Neural cell (in vitro differentiated cells): ENCODE measurements at regions not wholly inside any gene's neighbourhood (a gene's known extent, or its start where the extent isn't known, plus 50 kb on each side); places are given as distances from the start of the nearest gene placed in this dataset.

ENCODE experiments used
- EP300 ChIP-seq: fragments of 450-650 bp; conservative IDR thresholded peaks from 2 replicates; pipeline ENCODE4 v1.6.1; 2014; ENCODE audit warnings: antibody characterized with exemption, mild to moderate bottlenecking, moderate library complexity; ENCODE audit not compliant: poor library complexity, severe bottlenecking
- EZH2 ChIP-seq: fragments of 200-600, 300-800 bp; shearing (Covaris generic), sonication (generic); IDR thresholded peaks from 2 replicates; pipeline ENCODE4 v1.6.1; 2014; ENCODE audit warnings: antibody characterized with exemption, low read length, borderline replicate concordance, mild to moderate bottlenecking; ENCODE audit not compliant: insufficient read depth, poor library complexity, severe bottlenecking
- RAD21 ChIP-seq: fragments of 450-650 bp; conservative IDR thresholded peaks from 2 replicates; pipeline ENCODE4 v1.6.1; 2014; ENCODE audit warnings: antibody characterized with exemption, mild to moderate bottlenecking, moderate library complexity
- REST ChIP-seq: IDR thresholded peaks from 2 replicates; pipeline ENCODE4 v1.6.1; 2012; ENCODE audit warnings: borderline replicate concordance
- TAF1 ChIP-seq: IDR thresholded peaks from 2 replicates; pipeline ENCODE4 v1.6.1; 2012; ENCODE audit warnings: low read depth
- TF ChIP-seq, protein P1 (sequence below): fragments of 450-650 bp; IDR thresholded peaks from 2 replicates; pipeline ENCODE4 v1.5.1; 2014; ENCODE audit warnings: antibody characterized with exemption, mild to moderate bottlenecking, moderate library complexity; ENCODE audit not compliant: poor library complexity, severe bottlenecking

DNA sequence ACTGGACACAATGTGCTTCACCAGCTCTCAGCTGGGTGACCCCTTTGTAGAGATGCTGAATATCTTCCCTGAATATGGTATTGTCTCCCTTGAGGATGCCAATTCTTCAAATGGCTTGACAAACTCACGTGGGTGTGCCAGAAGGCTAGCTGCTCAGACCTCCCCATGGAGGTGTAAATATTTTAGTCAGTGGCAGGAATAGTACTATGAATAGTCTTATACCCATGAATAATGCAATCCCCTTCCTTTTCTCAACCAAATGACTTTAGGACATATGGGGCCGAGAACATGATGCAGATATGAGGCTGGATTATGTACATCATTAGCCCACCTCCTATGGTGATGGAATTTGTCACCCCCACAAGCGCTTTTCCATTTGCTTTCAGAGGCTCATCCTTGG, 401.8 kb downstream of the ADRA2A start:
- TF ChIP-seq, protein P1, sequence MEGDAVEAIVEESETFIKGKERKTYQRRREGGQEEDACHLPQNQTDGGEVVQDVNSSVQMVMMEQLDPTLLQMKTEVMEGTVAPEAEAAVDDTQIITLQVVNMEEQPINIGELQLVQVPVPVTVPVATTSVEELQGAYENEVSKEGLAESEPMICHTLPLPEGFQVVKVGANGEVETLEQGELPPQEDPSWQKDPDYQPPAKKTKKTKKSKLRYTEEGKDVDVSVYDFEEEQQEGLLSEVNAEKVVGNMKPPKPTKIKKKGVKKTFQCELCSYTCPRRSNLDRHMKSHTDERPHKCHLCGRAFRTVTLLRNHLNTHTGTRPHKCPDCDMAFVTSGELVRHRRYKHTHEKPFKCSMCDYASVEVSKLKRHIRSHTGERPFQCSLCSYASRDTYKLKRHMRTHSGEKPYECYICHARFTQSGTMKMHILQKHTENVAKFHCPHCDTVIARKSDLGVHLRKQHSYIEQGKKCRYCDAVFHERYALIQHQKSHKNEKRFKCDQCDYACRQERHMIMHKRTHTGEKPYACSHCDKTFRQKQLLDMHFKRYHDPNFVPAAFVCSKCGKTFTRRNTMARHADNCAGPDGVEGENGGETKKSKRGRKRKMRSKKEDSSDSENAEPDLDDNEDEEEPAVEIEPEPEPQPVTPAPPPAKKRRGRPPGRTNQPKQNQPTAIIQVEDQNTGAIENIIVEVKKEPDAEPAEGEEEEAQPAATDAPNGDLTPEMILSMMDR = no peak
- TF ChIP-seq EZH2 (no peak), RAD21 (no peak), EP300 (no peak), TAF1 (no peak), REST (no peak)
